IMR-90 (cell line): ENCODE measurements at regions not wholly inside any gene's neighbourhood (a gene's known extent, or its start where the extent isn't known, plus 50 kb on each side); places are given as distances from the start of the nearest gene placed in this dataset.

Experiments used
- ATAC-seq: fragments of 200-7000 bp; cut with Tn5 transposase; 2 replicates; pipeline ENCODE4 v1.9.1; 2020; ENCODE audit warnings: low read depth, mild to moderate bottlenecking, moderate library complexity
- BruUV-seq: library from RNA; stranded (reverse); fragments of 400-500 nt; replicated peaks from 2 replicates; lab custom pipeline; 2021; lab: Mats Ljungman, UMichigan
- CTCF ChIA-PET: fragments of 300-600 bp; formaldehyde crosslinking; extraction: SDS; loops from one replicate; lab custom pipeline; 2021; ENCODE audit warnings: antibody characterized with exemption; lab: Yijun Ruan, JAX
- POLR2A ChIA-PET: fragments of 300-600 bp; sonication (Branson Sonifier 250); formaldehyde crosslinking; loops from one replicate; lab custom pipeline; 2022; ENCODE audit warnings: antibody characterized with exemption; ENCODE audit not compliant: unreplicated experiment; lab: Charles Lee
- DNase-seq: peaks from one replicate; pipeline ENCODE4 v3.0.0; 2013
- H2AFZ ChIP-seq: replicated peaks from 2 replicates; pipeline ENCODE3; 2013; ENCODE audit warnings: low read length, mild to moderate bottlenecking; ENCODE audit not compliant: poor library complexity
- H2AK5ac ChIP-seq: 2 replicates; pipeline ENCODE4 v1.6.1; 2013; ENCODE audit warnings: low read depth, low read length, inconsistent platforms
- H2AK9ac ChIP-seq: replicated peaks from 2 replicates; pipeline ENCODE3; 2013; ENCODE audit warnings: mild to moderate bottlenecking, low read depth, low read length, moderate library complexity; ENCODE audit not compliant: poor library complexity
- H2BK120ac ChIP-seq: 2 replicates; pipeline ENCODE4 v1.6.1; 2013; ENCODE audit warnings: low read depth, low read length, inconsistent platforms
- H2BK15ac ChIP-seq: 3 replicates; pipeline ENCODE4 v1.6.1; 2013; ENCODE audit warnings: low read depth, low read length, inconsistent platforms
- H2BK20ac ChIP-seq: 2 replicates; pipeline ENCODE4 v1.6.1; 2013; ENCODE audit warnings: low read depth, mild to moderate bottlenecking, inconsistent platforms, low read length, moderate library complexity
- H2BK5ac ChIP-seq: 2 replicates; pipeline ENCODE4 v1.6.1; 2013; ENCODE audit warnings: mild to moderate bottlenecking, low read depth, low read length, inconsistent platforms; ENCODE audit not compliant: poor library complexity, severe bottlenecking
- H3K14ac ChIP-seq: replicated peaks from 2 replicates; pipeline ENCODE4 v1.6.1; 2013; ENCODE audit warnings: low read depth, low read length, inconsistent platforms
- H3K18ac ChIP-seq: 2 replicates; pipeline ENCODE4 v1.6.1; 2013; ENCODE audit warnings: low read depth, low read length, control low read depth
- H3K23ac ChIP-seq: 2 replicates; pipeline ENCODE4 v1.6.1; 2013; ENCODE audit warnings: low read depth, low read length, inconsistent platforms
- H3K27ac ChIP-seq: 2 replicates; pipeline ENCODE4 v1.5.1; 2013; ENCODE audit warnings: mild to moderate bottlenecking, control low read depth, low read length; ENCODE audit not compliant: insufficient read depth
- H3K27me3 ChIP-seq: 2 replicates; pipeline ENCODE4 v1.6.1; 2013; ENCODE audit warnings: low read length; ENCODE audit not compliant: control insufficient read depth, insufficient read depth
- H3K36me3 ChIP-seq: 2 replicates; pipeline ENCODE4 v1.6.1; 2013; ENCODE audit warnings: low read length, mixed read lengths; ENCODE audit not compliant: control insufficient read depth, insufficient read depth
- H3K4ac ChIP-seq: 2 replicates; pipeline ENCODE4 v1.6.1; 2013; ENCODE audit warnings: low read depth, low read length, inconsistent platforms
- H3K4me1 ChIP-seq: 2 replicates; pipeline ENCODE4 v1.6.1; 2013; ENCODE audit warnings: low read length, mixed read lengths; ENCODE audit not compliant: control insufficient read depth, insufficient read depth
- H3K4me2 ChIP-seq: 2 replicates; pipeline ENCODE4 v1.6.1; 2013; ENCODE audit warnings: low read depth, mild to moderate bottlenecking, control low read depth, low read length, moderate library complexity
- H3K4me3 ChIP-seq: 2 replicates; pipeline ENCODE4 v1.5.1; 2013; ENCODE audit warnings: low read depth, mild to moderate bottlenecking, control low read depth, low read length, moderate library complexity; ENCODE audit not compliant: insufficient read depth
- H3K56ac ChIP-seq: 2 replicates; pipeline ENCODE4 v1.6.1; 2013; ENCODE audit warnings: low read length, inconsistent platforms; ENCODE audit not compliant: insufficient read depth; ENCODE audit errors: extremely low read depth
- H3K79me1 ChIP-seq, 2 experiments: 2 replicates each; pipeline ENCODE4 v1.6.1; 2013; ENCODE audit warnings: low read length in 2 of 2, inconsistent platforms in 1 of 2, low read depth in 1 of 2
- H3K9ac ChIP-seq: 2 replicates; pipeline ENCODE4 v1.6.1; 2013; ENCODE audit warnings: low read depth, low read length, control low read depth
- H3K9me1 ChIP-seq: 2 replicates; pipeline ENCODE4 v1.6.1; 2013; ENCODE audit warnings: low read length, inconsistent platforms; ENCODE audit not compliant: insufficient read depth
- H3K9me3 ChIP-seq: 2 replicates; pipeline ENCODE4 v1.6.1; 2013; ENCODE audit warnings: low read length; ENCODE audit not compliant: control insufficient read depth, insufficient read depth
- H4K20me1 ChIP-seq: 2 replicates; pipeline ENCODE4 v1.6.1; 2013; ENCODE audit warnings: low read length, inconsistent platforms; ENCODE audit not compliant: insufficient read depth
- H4K5ac ChIP-seq: 2 replicates; pipeline ENCODE4 v1.6.1; 2013; ENCODE audit warnings: mild to moderate bottlenecking, low read depth, low read length, control low read depth
- H4K8ac ChIP-seq, 2 experiments: 2 replicates each; pipeline ENCODE4 v1.6.1; 2013; ENCODE audit warnings: low read depth in 2 of 2, low read length in 2 of 2, control low read depth in 1 of 2, inconsistent platforms in 1 of 2
- H4K91ac ChIP-seq: 2 replicates; pipeline ENCODE4 v1.6.1; 2013; ENCODE audit warnings: low read depth, low read length, inconsistent platforms; ENCODE audit not compliant: insufficient read depth
- BHLHE40 ChIP-seq: fragments of 150-350 bp; IDR thresholded peaks from 2 replicates; pipeline ENCODE4 v1.6.1; 2016; ENCODE audit warnings: mild to moderate bottlenecking, low read depth, low read length
- CEBPB ChIP-seq: IDR thresholded peaks from 2 replicates; pipeline ENCODE4 v1.6.1; 2012; ENCODE audit warnings: low read depth, low read length, improper control_type of control experiment
- CHD1 ChIP-seq: IDR thresholded peaks from 2 replicates; pipeline ENCODE4 v1.6.1; 2012; ENCODE audit warnings: low read depth, low read length, improper control_type of control experiment
- CTCF ChIP-seq: conservative IDR thresholded peaks from 2 replicates; pipeline ENCODE4 v1.5.1; 2012; ENCODE audit warnings: mild to moderate bottlenecking, low read depth, low read length, improper control_type of control experiment
- ELK1 ChIP-seq: fragments of 150-350 bp; IDR thresholded peaks from 2 replicates; pipeline ENCODE4 v1.6.1; 2016; ENCODE audit warnings: low read depth, mild to moderate bottlenecking, low read length, moderate library complexity, borderline replicate concordance
- FOS ChIP-seq: fragments of 150-350 bp; IDR thresholded peaks from 2 replicates; pipeline ENCODE4 v1.6.1; 2016; ENCODE audit warnings: low read depth, low read length
- MAFK ChIP-seq: IDR thresholded peaks from 2 replicates; pipeline ENCODE4 v1.6.1; 2012; ENCODE audit warnings: low read depth, low read length, improper control_type of control experiment
- MAZ ChIP-seq: IDR thresholded peaks from 2 replicates; pipeline ENCODE4 v1.6.1; 2012; ENCODE audit warnings: low read depth, mild to moderate bottlenecking, low read length, improper control_type of control experiment, moderate library complexity, borderline replicate concordance
- MXI1 ChIP-seq: IDR thresholded peaks from 2 replicates; pipeline ENCODE4 v1.6.1; 2012; ENCODE audit warnings: low read depth, mild to moderate bottlenecking, low read length, moderate library complexity, borderline replicate concordance
- NFE2L2 ChIP-seq: fragments of 150-350 bp; IDR thresholded peaks from 2 replicates; pipeline ENCODE4 v1.6.1; 2016; ENCODE audit warnings: low read depth, mild to moderate bottlenecking, low read length
- POLR2A ChIP-seq: IDR thresholded peaks from 2 replicates; pipeline ENCODE4 v1.6.1; 2012; ENCODE audit warnings: mild to moderate bottlenecking, low read depth, low read length
- RAD21 ChIP-seq: IDR thresholded peaks from 2 replicates; pipeline ENCODE4 v1.6.1; 2012; ENCODE audit warnings: low read length, improper control_type of control experiment
- RCOR1 ChIP-seq: IDR thresholded peaks from 2 replicates; pipeline ENCODE4 v1.6.1; 2012; ENCODE audit warnings: mild to moderate bottlenecking, low read length, improper control_type of control experiment; ENCODE audit not compliant: insufficient replicate concordance
- RFX5 ChIP-seq: IDR thresholded peaks from 2 replicates; pipeline ENCODE4 v1.8.0; 2012; ENCODE audit warnings: low read depth, mild to moderate bottlenecking, low read length, moderate library complexity
- SMC3 ChIP-seq: fragments of 150-350 bp; IDR thresholded peaks from 2 replicates; pipeline ENCODE4 v1.6.1; 2016; ENCODE audit warnings: low read depth, mild to moderate bottlenecking, antibody characterized with exemption, low read length, moderate library complexity
- USF2 ChIP-seq: fragments of 150-350 bp; IDR thresholded peaks from 2 replicates; pipeline ENCODE4 v1.6.1; 2017; ENCODE audit warnings: mild to moderate bottlenecking, antibody characterized with exemption, low read length, low read depth
- WGBS, 2 experiments: methylation state at CpG; one replicate each; pipeline versions ENCODE4 v1.1.5 to v1.1.7; 2013; ENCODE audit warnings: missing lambda C conversion rate in 2 of 2; ENCODE audit not compliant: insufficient read length in 1 of 2; ENCODE audit errors: extremely low coverage in 2 of 2; 5-methylcytosine and 5-hydroxymethylcytosine counted together
- dilution Hi-C: fragments of 300-500 bp; cut with HindIII; formaldehyde crosslinking; loops from one replicate; pipeline ENCODE4 v1.14.3; 2018; ENCODE audit warnings: low sequenced_read_pairs; ENCODE audit not compliant: unreplicated experiment
- in situ Hi-C: fragments of 300-500 bp; cut with MboI; formaldehyde crosslinking; loops from 3 replicates; pipeline ENCODE4 v1.14.3; 2019; ENCODE audit warnings: low sequenced_read_pairs, inconsistent platforms, mixed read lengths
- intact Hi-C: fragments of 100-400 bp; cut with micrococcal nuclease; formaldehyde crosslinking; loops from 2 replicates; pipeline ENCODE4 v1.10.0; 2022

- Histone ChIP-seq H2AFZ (no peak overlapping the region), H3K79me1 (no peaks in the 10 kb centered on the region), H3K56ac (no peak overlapping the region), H4K91ac (no peak overlapping the region), H4K8ac (no peak overlapping the region), H3K18ac (no peak overlapping the region), H3K14ac (no peak overlapping the region), H3K36me3 (no peaks in the 10 kb centered on the region), H2AK5ac (no peak overlapping the region), H3K27ac (no peak overlapping the region), H2BK15ac (no peak overlapping the region), H3K9me1 (no peaks in the 10 kb centered on the region), H3K9ac (no peak overlapping the region), H2AK9ac (no peak overlapping the region), H3K9me3 (no peaks in the 10 kb centered on the region), H3K4me2 (no peak overlapping the region), H3K4me3 (no peak overlapping the region), H2BK120ac (no peak overlapping the region), H4K5ac (no peak overlapping the region), H2BK20ac (no peak overlapping the region), H2BK5ac (no peak overlapping the region), H3K4me1 (no peaks in the 10 kb centered on the region), H3K23ac (no peak overlapping the region), H3K27me3 (no peaks in the 10 kb centered on the region), H4K20me1 (no peaks in the 10 kb centered on the region), H3K4ac (no peak overlapping the region)
- no TSS peak for BruUV-seq
- ATAC-seq (no peak), DNase-seq (no peak)
- TF ChIP-seq MXI1 = no peak
- no peak for TF ChIP-seq SMC3
- no peak for TF ChIP-seq RCOR1
- TF ChIP-seq FOS = no peak
- no peak for TF ChIP-seq CTCF
- no peak for TF ChIP-seq ELK1
- no peak for TF ChIP-seq POLR2A
- no peak for TF ChIP-seq CEBPB
- no peak for TF ChIP-seq MAFK
- TF ChIP-seq BHLHE40 = no peak
- no peak for TF ChIP-seq MAZ
- TF ChIP-seq RAD21 = no peak
- TF ChIP-seq CHD1 = no peak
- no peak for TF ChIP-seq NFE2L2
- no peak for TF ChIP-seq USF2
- no peak for TF ChIP-seq RFX5
- CTCF ChIA-PET = interaction anchor here (0.5 kb wide), 1 partner anchor 1439 kb away, joined by 3 read pairs; no protein-coding TSS in a partner anchor
- POLR2A ChIA-PET = no interaction called here
- WGBS, 2 experiments = no CpG with 5 or more reads among the region's 2 CpGs
- dilution Hi-C loops = no loop called here
- in situ Hi-C loops = no loop called here
- intact Hi-C loops = no loop called here
Observed at GRCh38 chr4:132132433-132132832, 1016.7 kb upstream of the PCDH10 start.
